Vagina (tissue), 2 donors: ENCODE measurements at regions not wholly inside any gene's neighbourhood (a gene's known extent, or its start where the extent isn't known, plus 50 kb on each side); places are given as distances from the start of the nearest gene placed in this dataset.

Experiments used
- POLR2A ChIP-seq, 2 donors: fragments of 450-650 bp; IDR thresholded peaks; one replicate each; pipeline ENCODE4 v1.6.1; 2017; ENCODE audit warnings: antibody characterized with exemption in 2 of 2, mild to moderate bottlenecking in 2 of 2, moderate library complexity in 2 of 2
- POLR2AphosphoS5 ChIP-seq, 2 donors: sonication (generic); formaldehyde crosslinking; IDR thresholded peaks; one replicate each; pipeline ENCODE4 v1.9.0; 2017; ENCODE audit warnings: antibody characterized with exemption in 2 of 2, mild to moderate bottlenecking in 2 of 2, low read depth in 1 of 2; ENCODE audit not compliant: insufficient read depth in 1 of 2
- TF ChIP-seq, protein P1 (sequence below), 3 experiments: fragments of 450-650 bp in 2 of 3; fragments of 200-600 bp in 1 of 3; sonication (generic) in 1 of 3; IDR thresholded peaks; one replicate each; pipeline ENCODE4 v1.5.1; 2017 to 2019; ENCODE audit warnings: antibody characterized with exemption in 3 of 3, mild to moderate bottlenecking in 2 of 3, moderate library complexity in 2 of 3

DNA sequence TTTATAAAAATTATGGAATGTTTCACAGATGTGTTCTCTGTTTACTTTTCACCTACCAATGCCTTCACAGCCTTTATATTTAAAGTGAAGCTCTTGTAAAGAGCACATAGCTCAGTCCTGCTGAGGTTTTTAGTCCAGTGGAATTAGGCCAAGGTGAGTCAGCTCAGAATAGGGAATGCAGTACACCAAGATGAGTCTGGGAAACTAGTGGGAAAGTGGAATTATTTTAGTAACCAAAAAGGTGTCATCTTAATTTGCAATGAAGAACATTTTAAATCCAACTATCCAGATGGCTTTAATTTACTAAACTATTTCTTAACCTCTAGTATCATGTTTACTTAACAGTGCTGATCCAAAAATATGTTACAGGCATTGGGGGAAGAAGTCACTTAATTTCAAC lies 236.3 kb upstream of the CTBP2 start:
- TF ChIP-seq, protein P1, sequence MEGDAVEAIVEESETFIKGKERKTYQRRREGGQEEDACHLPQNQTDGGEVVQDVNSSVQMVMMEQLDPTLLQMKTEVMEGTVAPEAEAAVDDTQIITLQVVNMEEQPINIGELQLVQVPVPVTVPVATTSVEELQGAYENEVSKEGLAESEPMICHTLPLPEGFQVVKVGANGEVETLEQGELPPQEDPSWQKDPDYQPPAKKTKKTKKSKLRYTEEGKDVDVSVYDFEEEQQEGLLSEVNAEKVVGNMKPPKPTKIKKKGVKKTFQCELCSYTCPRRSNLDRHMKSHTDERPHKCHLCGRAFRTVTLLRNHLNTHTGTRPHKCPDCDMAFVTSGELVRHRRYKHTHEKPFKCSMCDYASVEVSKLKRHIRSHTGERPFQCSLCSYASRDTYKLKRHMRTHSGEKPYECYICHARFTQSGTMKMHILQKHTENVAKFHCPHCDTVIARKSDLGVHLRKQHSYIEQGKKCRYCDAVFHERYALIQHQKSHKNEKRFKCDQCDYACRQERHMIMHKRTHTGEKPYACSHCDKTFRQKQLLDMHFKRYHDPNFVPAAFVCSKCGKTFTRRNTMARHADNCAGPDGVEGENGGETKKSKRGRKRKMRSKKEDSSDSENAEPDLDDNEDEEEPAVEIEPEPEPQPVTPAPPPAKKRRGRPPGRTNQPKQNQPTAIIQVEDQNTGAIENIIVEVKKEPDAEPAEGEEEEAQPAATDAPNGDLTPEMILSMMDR (IDR thresholded peaks at IDR 0.05): no peak
- TF ChIP-seq POLR2AphosphoS5 (IDR thresholded peaks at IDR 0.05; ENCODE audit: insufficient read depth in 1 of 2, low read depth in 1 of 2) (no peak), POLR2A (IDR thresholded peaks at IDR 0.05) (no peak)
